GM06990 (cell line): ENCODE measurements at regions not wholly inside any gene's neighbourhood (a gene's known extent, or its start where the extent isn't known, plus 50 kb on each side); places are given as distances from the start of the nearest gene placed in this dataset.
A peak's percentile ranks its signal among the peaks of the same experiment; 100 is the strongest.

ENCODE experiments used
- DNase-seq: peaks from one replicate; pipeline ENCODE4 v3.0.0-alpha.2; 2011; ENCODE audit not compliant: insufficient read length; ENCODE audit errors: extremely low read depth
- H3K27me3 ChIP-seq: replicated peaks from 2 replicates; pipeline ENCODE4 v1.6.0; 2011; ENCODE audit warnings: low read length; ENCODE audit not compliant: control insufficient read depth, insufficient read depth
- H3K36me3 ChIP-seq: 2 replicates; pipeline ENCODE4 v1.5.1; 2011; ENCODE audit warnings: low read length; ENCODE audit not compliant: control insufficient read depth, insufficient read depth
- H3K4me3 ChIP-seq: replicated peaks from 2 replicates; pipeline ENCODE4 v1.5.1; 2011; ENCODE audit warnings: low read depth, mild to moderate bottlenecking, control low read depth, low read length
- CTCF ChIP-seq: IDR thresholded peaks from 2 replicates; pipeline ENCODE4 v1.5.1; 2011; ENCODE audit warnings: low read length, control low read depth, mild to moderate bottlenecking, inconsistent platforms; ENCODE audit not compliant: insufficient read depth, poor library complexity, severe bottlenecking

DNA sequence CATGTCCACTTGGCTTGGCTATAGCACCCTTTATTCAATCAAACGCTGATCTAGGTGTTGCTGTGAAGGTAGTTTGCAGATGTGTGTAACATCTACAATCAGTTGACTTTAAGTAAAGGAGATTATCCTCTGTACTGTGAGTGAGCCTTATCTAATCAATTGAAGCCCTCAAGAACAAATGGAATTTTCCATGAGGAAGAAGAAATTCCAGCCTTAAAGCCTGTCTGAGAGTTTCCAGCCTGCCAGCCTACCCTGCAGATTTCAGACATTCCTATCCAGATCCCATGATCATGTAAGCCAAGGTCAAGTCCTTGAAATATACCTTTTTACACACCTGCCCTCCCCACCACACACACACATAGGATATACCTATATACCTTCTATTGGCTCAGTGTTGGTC, 696.7 kb downstream of the MRPL39 start:
- H3K27me3 ChIP-seq, result no peaks in the 10 kb centered on the region
- no peak for DNase-seq
- H3K4me3 ChIP-seq, result no peak overlapping the region
- TF ChIP-seq CTCF, result no peak
- no peaks in the 10 kb centered on the region for H3K36me3 ChIP-seq

- H3K36me3 ChIP-seq, result no peaks in the 10 kb centered on the region
- DNase-seq, result no peak
- no peak for TF ChIP-seq CTCF
Observed at GRCh38 chr21:24903994-24904635, 703.2 kb downstream of the MRPL39 start.

DNA sequence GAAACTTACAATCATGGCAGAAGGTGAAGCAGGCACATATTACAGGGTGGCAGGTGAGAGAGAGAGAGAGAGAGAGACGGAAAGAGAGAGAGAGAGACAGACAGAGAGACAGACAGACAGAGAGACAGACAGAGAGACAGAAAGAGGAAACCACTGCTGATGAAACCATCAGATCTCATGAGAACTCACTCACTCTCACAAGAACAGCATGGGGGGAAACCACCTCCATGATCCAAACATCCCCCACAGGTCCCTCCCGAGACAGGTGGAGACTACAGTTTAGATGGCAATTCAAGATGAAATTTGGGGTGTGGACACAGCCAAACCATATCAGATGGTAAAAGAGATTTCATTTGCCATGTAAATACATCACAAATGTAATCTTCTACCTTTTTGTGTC, 708.1 kb downstream of the MRPL39 start:
- H3K36me3 ChIP-seq, result no peaks in the 10 kb centered on the region
- H3K27me3 ChIP-seq, result no peaks in the 10 kb centered on the region
- no peak for TF ChIP-seq CTCF
- no peak overlapping the region for H3K4me3 ChIP-seq
- DNase-seq, result no peak

More at GRCh38 chr21:24903994-24904635, 703.2 kb downstream of the MRPL39 start:
- no peaks in the 10 kb centered on the region for H3K27me3 ChIP-seq
- H3K4me3 ChIP-seq, result no peak overlapping the region

- Histone ChIP-seq H3K36me3 (no peaks in the 10 kb centered on the region), H3K27me3 (no peaks in the 10 kb centered on the region), H3K4me3 (no peak overlapping the region)
- TF ChIP-seq CTCF, result no peak
- DNase-seq, result no peak
Observed at GRCh38 chr21:24897883-24898282, 709.4 kb downstream of the MRPL39 start.

DNA sequence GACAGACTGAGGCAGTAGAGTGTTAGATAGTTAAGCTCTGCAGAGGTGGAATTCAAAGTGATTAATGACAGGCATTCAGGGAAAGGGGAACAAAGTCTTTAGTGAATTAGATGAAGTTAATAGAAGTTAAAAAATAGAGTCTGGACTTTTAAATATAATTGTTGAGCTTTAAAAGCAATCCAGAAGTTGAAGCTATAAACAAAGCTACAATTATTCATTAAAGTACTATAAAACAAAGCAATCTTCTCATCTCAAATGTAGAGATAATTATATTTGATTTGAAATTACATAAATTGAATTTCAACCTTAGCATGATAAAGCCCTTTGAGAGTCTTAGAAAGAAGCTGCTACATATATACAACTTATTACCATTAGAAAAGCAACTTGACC, 710.6 kb downstream of the MRPL39 start:
- no peak for TF ChIP-seq CTCF
- no peaks in the 10 kb centered on the region for H3K27me3 ChIP-seq
- no peaks in the 10 kb centered on the region for H3K36me3 ChIP-seq
- DNase-seq, result no peak
- H3K4me3 ChIP-seq, result no peak overlapping the region

GRCh38 chr21:24895885-24896734, 711.2 kb downstream of the MRPL39 start:
- peak; percentile 49 for TF ChIP-seq CTCF
- Histone ChIP-seq H3K4me3 (no peak overlapping the region), H3K27me3 (no peaks in the 10 kb centered on the region), H3K36me3 (no peaks in the 10 kb centered on the region)
- peak; percentile 13 for DNase-seq
